ENCODE measurements at regions not wholly inside any gene's neighbourhood (a gene's known extent, or its start where the extent isn't known, plus 50 kb on each side); places are given as distances from the start of the nearest gene placed in this dataset.

- H3K4me3 ChIP-seq (ENCODE audit: low read length) = no peak overlapping the region
- no peak for DNase-seq (ENCODE audit: low read depth, low spot score)
These were observed 118.0 kb downstream of the SOX1 start for GRCh38 chr13:112184851-112185371.

- no peak for DNase-seq (ENCODE audit: low read depth, low spot score)
- no peak overlapping the region for H3K4me3 ChIP-seq (ENCODE audit: low read length)
These were observed 118.5 kb downstream of the SOX1 start for GRCh38 chr13:112185466-112185865.

- no peak overlapping the region for H3K4me3 ChIP-seq (ENCODE audit: low read length)
- peak; percentile 54 for DNase-seq (ENCODE audit: low read depth, low spot score)
These were observed 119.1 kb downstream of the SOX1 start for GRCh38 chr13:112186091-112186490.

GRCh38 chr13:112187527-112188297, 120.8 kb downstream of the SOX1 start:
- DNase-seq (ENCODE audit: low read depth, low spot score) = no peak
- H3K4me3 ChIP-seq (ENCODE audit: low read length) = no peak overlapping the region

GRCh38 chr13:112188298-112188610, 121.3 kb downstream of the SOX1 start:
- DNase-seq (ENCODE audit: low read depth, low spot score) = no peak
- no peak overlapping the region for H3K4me3 ChIP-seq (ENCODE audit: low read length)

GRCh38 chr13:112193463-112194166, 126.7 kb downstream of the SOX1 start:
- no peak for DNase-seq (ENCODE audit: low read depth, low spot score)
- no peak overlapping the region for H3K4me3 ChIP-seq (ENCODE audit: low read length)

GRCh38 chr13:112194167-112194530, 127.2 kb downstream of the SOX1 start:
- no peak for DNase-seq (ENCODE audit: low read depth, low spot score)
- no peak overlapping the region for H3K4me3 ChIP-seq (ENCODE audit: low read length)

GRCh38 chr13:112194579-112194978, 127.6 kb downstream of the SOX1 start:
- no peak overlapping the region for H3K4me3 ChIP-seq (ENCODE audit: low read length)
- no peak for DNase-seq (ENCODE audit: low read depth, low spot score)

- DNase-seq (ENCODE audit: low read depth, low spot score) = no peak
- H3K4me3 ChIP-seq (ENCODE audit: low read length) = no peak overlapping the region
These were observed 131.6 kb downstream of the SOX1 start for GRCh38 chr13:112198396-112199010.

GRCh38 chr13:112200200-112200599, 133.3 kb downstream of the SOX1 start:
- no peak for DNase-seq (ENCODE audit: low read depth, low spot score)
- H3K4me3 ChIP-seq (ENCODE audit: low read length) = no peak overlapping the region

- DNase-seq (ENCODE audit: low read depth, low spot score) = no peak
- no peak overlapping the region for H3K4me3 ChIP-seq (ENCODE audit: low read length)
These were observed 135.3 kb downstream of the SOX1 start for GRCh38 chr13:112202266-112202665.

GRCh38 chr13:112202966-112203365, 136.0 kb downstream of the SOX1 start:
- no peak for DNase-seq (ENCODE audit: low read depth, low spot score)
- H3K4me3 ChIP-seq (ENCODE audit: low read length) = no peak overlapping the region

GRCh38 chr13:112203614-112204013, 136.7 kb downstream of the SOX1 start:
- DNase-seq (ENCODE audit: low read depth, low spot score) = no peak
- no peak overlapping the region for H3K4me3 ChIP-seq (ENCODE audit: low read length)

- H3K4me3 ChIP-seq (ENCODE audit: low read length) = no peak overlapping the region
- no peak for DNase-seq (ENCODE audit: low read depth, low spot score)
These were observed 137.7 kb downstream of the SOX1 start for GRCh38 chr13:112204346-112205327.

- H3K4me3 ChIP-seq (ENCODE audit: low read length) = no peak overlapping the region
- no peak for DNase-seq (ENCODE audit: low read depth, low spot score)
These were observed 139.0 kb downstream of the SOX1 start for GRCh38 chr13:112205990-112206389.

- no peak overlapping the region for H3K4me3 ChIP-seq (ENCODE audit: low read length)
- DNase-seq (ENCODE audit: low read depth, low spot score) = no peak
These were observed 140.2 kb downstream of the SOX1 start for GRCh38 chr13:112207129-112207528.

- H3K4me3 ChIP-seq (ENCODE audit: low read length) = no peak overlapping the region
- no peak for DNase-seq (ENCODE audit: low read depth, low spot score)
These were observed 141.7 kb downstream of the SOX1 start for GRCh38 chr13:112208656-112209055.

- DNase-seq (ENCODE audit: low read depth, low spot score) = no peak
- H3K4me3 ChIP-seq (ENCODE audit: low read length) = no peak overlapping the region
These were observed 142.3 kb downstream of the SOX1 start for GRCh38 chr13:112209266-112209665.

GRCh38 chr13:112209711-112210110, 142.8 kb downstream of the SOX1 start:
- DNase-seq (ENCODE audit: low read depth, low spot score) = no peak
- H3K4me3 ChIP-seq (ENCODE audit: low read length) = no peak overlapping the region
